Ovary (tissue), 7 donors: ENCODE measurements at regions not wholly inside any gene's neighbourhood (a gene's known extent, or its start where the extent isn't known, plus 50 kb on each side); places are given as distances from the start of the nearest gene placed in this dataset.

ENCODE experiments used
- DNase-seq, 5 donors: peaks; one replicate each; pipeline ENCODE4 v3.0.0-alpha.2; 2019 to 2020
- H3K27ac ChIP-seq, 2 donors: fragments of 200-600 bp; one replicate each; pipeline versions ENCODE4 v1.5.1 to v1.8.0; 2019 to 2022
- H3K27me3 ChIP-seq: fragments of 200-600 bp; one replicate; pipeline ENCODE4 v1.8.0; 2022
- H3K36me3 ChIP-seq: fragments of 200-600 bp; sonication (generic); one replicate; pipeline ENCODE4 v1.5.1; 2019
- H3K4me1 ChIP-seq: one replicate; pipeline ENCODE4 v1.8.1; 2013; ENCODE audit warnings: mild to moderate bottlenecking, moderate library complexity; ENCODE audit not compliant: insufficient read depth
- H3K4me3 ChIP-seq: fragments of 200-600 bp; sonication (generic); one replicate; pipeline ENCODE4 v1.5.1; 2017
- H3K9me3 ChIP-seq, 2 donors: fragments of 200-600 bp in 1 of 2; sonication (generic) in 1 of 2; one replicate each; pipeline versions ENCODE4 v1.5.1 to v1.8.1; 2013 to 2019; ENCODE audit warnings: mild to moderate bottlenecking in 1 of 2, moderate library complexity in 1 of 2
- CTCF ChIP-seq, 3 donors: fragments of 450-650 bp in 2 of 3; fragments of 200-600 bp in 1 of 3; IDR thresholded peaks; one replicate each; pipeline versions ENCODE4 v1.5.1 to v1.8.0; 2016 to 2022; ENCODE audit warnings: antibody characterized with exemption in 3 of 3, mild to moderate bottlenecking in 1 of 3
- EP300 ChIP-seq: sonication (generic); formaldehyde crosslinking; IDR thresholded peaks from one replicate; pipeline ENCODE4 v1.6.1; 2017; ENCODE audit warnings: antibody characterized with exemption
- POLR2A ChIP-seq: fragments of 450-650 bp; IDR thresholded peaks from one replicate; pipeline ENCODE4 v1.6.1; 2017; ENCODE audit warnings: antibody characterized with exemption, mild to moderate bottlenecking, moderate library complexity
- WGBS, 3 donors: extraction: QIAGEN DNeasy Blood & Tissue Kit in 1 of 3; methylation state at CpG; one replicate each; pipeline versions ENCODE4 v1.1.5 to v1.1.7; 2013 to 2017; 5-methylcytosine and 5-hydroxymethylcytosine counted together
- intact Hi-C, 4 donors: fragments of 100-400 bp; cut with DNase I; formaldehyde crosslinking; loops; one replicate each; pipeline versions ENCODE4 v1.11.0 to v1.15.1; 2022 to 2023
- donor health status: DM: no; HTN: no; CAD: no; lungs with moderate emphysema.
- donor health status: DM: no; HTN: no; CAD: no.
- donor health status: Bipolar disorder and iron deficiency.
- donor health status: DM: no; HTN: no; CAD: no.
- donor health status: DM: yes; HTN: yes; CAD: no.

- Histone ChIP-seq H3K9me3 (no peaks in the 10 kb centered on the region), H3K4me1 (no peaks in the 10 kb centered on the region), H3K27ac (no peak overlapping the region), H3K36me3 (no peaks in the 10 kb centered on the region), H3K27me3 (no peaks in the 10 kb centered on the region), H3K4me3 (no peak overlapping the region)
- TF ChIP-seq EP300 (no peak), CTCF (IDR thresholded peaks at IDR 0.05) (no peak), POLR2A (no peak)
- WGBS, 3 donors = 44 to 52% (median 49%) methylated on average over 1 of the region's 1 CpG
- intact Hi-C loops = no loop called here
- no peak for DNase-seq
Measured at GRCh38 chrX:95791876-95792275, 892.8 kb upstream of the DIAPH2 start.

GRCh38 chrX:95797344-95797743 is 887.3 kb upstream of the DIAPH2 start:
- H3K27me3 ChIP-seq = no peaks in the 10 kb centered on the region
- H3K27ac ChIP-seq = no peak overlapping the region
- 50 to 60% (median 56%) methylated on average over 1 of the region's 1 CpG for WGBS, 3 donors
- H3K4me3 ChIP-seq = no peak overlapping the region
- no peaks in the 10 kb centered on the region for H3K9me3 ChIP-seq
- no peaks in the 10 kb centered on the region for H3K4me1 ChIP-seq
- no peak for TF ChIP-seq CTCF (IDR thresholded peaks at IDR 0.05)
- no peak for TF ChIP-seq EP300
- TF ChIP-seq POLR2A = no peak
- DNase-seq = no peak
- intact Hi-C loops = no loop called here
- H3K36me3 ChIP-seq = no peaks in the 10 kb centered on the region

- Histone ChIP-seq H3K36me3 (no peaks in the 10 kb centered on the region), H3K4me1 (no peaks in the 10 kb centered on the region), H3K27me3 (no peaks in the 10 kb centered on the region), H3K9me3 (no peaks in the 10 kb centered on the region), H3K27ac (no peak overlapping the region), H3K4me3 (no peak overlapping the region)
- TF ChIP-seq EP300 (no peak), POLR2A (no peak), CTCF (IDR thresholded peaks at IDR 0.05) (no peak)
- DNase-seq = no peak
- 74 to 90% (median 80%) methylated on average over 1 of the region's 1 CpG for WGBS, 3 donors
- intact Hi-C loops = no loop called here
Measured at GRCh38 chrX:95823796-95824195, 860.8 kb upstream of the DIAPH2 start.

GRCh38 chrX:95835223-95835622 is 849.4 kb upstream of the DIAPH2 start:
- TF ChIP-seq EP300 (no peak), POLR2A (no peak), CTCF (IDR thresholded peaks at IDR 0.05) (no peak)
- DNase-seq = peak in 1 of 5 donors; percentile 7
- WGBS, 3 donors = 75 to 81% (median 79%) methylated on average over 6 of the region's 6 CpGs

GRCh38 chrX:95836517-95836916 is 848.1 kb upstream of the DIAPH2 start:
- DNase-seq = no peak
- Histone ChIP-seq H3K4me3 (no peak overlapping the region), H3K27me3 (no peaks in the 10 kb centered on the region), H3K9me3 (no peaks in the 10 kb centered on the region), H3K36me3 (no peaks in the 10 kb centered on the region), H3K27ac (no peak overlapping the region), H3K4me1 (no peaks in the 10 kb centered on the region)
- 84 to 100% (median 86%) methylated on average over 1 of the region's 1 CpG for WGBS, 3 donors
- intact Hi-C loops = no loop called here
- TF ChIP-seq EP300 (no peak), CTCF (IDR thresholded peaks at IDR 0.05) (no peak), POLR2A (no peak)

More at GRCh38 chrX:95835223-95835622, 849.4 kb upstream of the DIAPH2 start:
- no peak overlapping the region for H3K4me3 ChIP-seq
- no peak overlapping the region for H3K27ac ChIP-seq
- intact Hi-C loops = no loop called here
- no peaks in the 10 kb centered on the region for H3K36me3 ChIP-seq
- no peaks in the 10 kb centered on the region for H3K9me3 ChIP-seq
- no peaks in the 10 kb centered on the region for H3K4me1 ChIP-seq
- no peaks in the 10 kb centered on the region for H3K27me3 ChIP-seq
